ENCODE measurements at regions not wholly inside any gene's neighbourhood (a gene's known extent, or its start where the extent isn't known, plus 50 kb on each side); places are given as distances from the start of the nearest gene placed in this dataset.
A peak's percentile ranks its signal among the peaks of the same experiment; 100 is the strongest.
"Not testable (repeated sequence)": the region's sequence is repeated elsewhere in the genome, so short reads cannot be mapped to it uniquely, and the experiment has no call there.

GRCh38 chr22:11795979-11796378, 3732.0 kb upstream of the OR11H1 start:
- H3K4me1 ChIP-seq (ENCODE audit: control insufficient read depth, insufficient read depth, low read length); H3K4me3 ChIP-seq (ENCODE audit: low read length); H3K27ac ChIP-seq (ENCODE audit: low read length); DNase-seq; ATAC-seq; H3K9me3 ChIP-seq (ENCODE audit: control insufficient read depth, low read length); H3K27me3 ChIP-seq (ENCODE audit: control insufficient read depth, insufficient read depth); intact Hi-C loops (cut with DNase I): not testable (repeated sequence)
- 43% methylated on average over 2 of the region's 2 CpGs for WGBS

DNA sequence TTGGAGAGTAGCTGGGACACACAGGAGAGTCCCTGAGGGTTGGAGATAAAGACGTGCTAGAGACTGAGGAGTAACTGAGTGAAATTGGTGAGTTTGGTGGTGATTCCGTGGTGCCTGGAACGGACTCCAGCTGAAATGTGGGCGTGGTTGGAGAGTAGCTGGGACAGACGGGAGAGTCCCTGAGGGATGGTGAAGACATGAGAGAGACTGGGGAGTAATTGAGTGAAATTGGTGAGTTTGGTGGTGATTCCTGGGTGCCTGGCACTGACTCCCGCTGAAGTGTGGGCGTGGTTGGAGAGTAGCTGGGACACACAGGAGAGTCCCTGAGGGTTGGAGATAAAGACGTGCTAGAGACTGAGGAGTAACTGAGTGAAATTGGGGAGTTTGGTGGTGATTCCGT, 3712.5 kb upstream of the OR11H1 start:
- not testable (repeated sequence) for H3K27me3 ChIP-seq (ENCODE audit: control insufficient read depth, insufficient read depth)

DNA sequence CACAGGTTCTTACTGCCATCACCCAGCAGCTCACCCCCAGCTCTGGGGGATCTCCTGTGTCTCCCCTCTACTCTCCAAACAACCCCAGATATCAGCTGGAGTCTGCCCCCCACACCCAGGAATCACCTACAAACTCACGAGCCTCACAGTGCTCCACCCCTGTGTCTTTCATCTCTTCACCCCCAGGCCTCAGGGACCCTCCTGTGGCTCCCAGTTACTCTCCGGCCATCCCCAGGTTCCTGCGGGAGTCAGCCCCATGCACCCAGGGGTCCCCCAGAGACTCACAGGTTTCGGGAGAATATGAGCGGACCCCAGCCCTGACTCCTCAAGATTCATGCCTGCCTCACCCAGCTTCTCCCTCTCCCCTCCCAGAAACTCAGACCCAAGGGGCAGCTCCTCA, 3709.1 kb upstream of the OR11H1 start:
- DNase-seq, result peak in 1 of 3 donors; percentile 9
- H3K9me3 ChIP-seq (ENCODE audit: control insufficient read depth, low read length); H3K4me1 ChIP-seq (ENCODE audit: control insufficient read depth, insufficient read depth, low read length); H3K27ac ChIP-seq (ENCODE audit: low read length); ATAC-seq; intact Hi-C loops (cut with DNase I); H3K27me3 ChIP-seq (ENCODE audit: control insufficient read depth, insufficient read depth); H3K4me3 ChIP-seq (ENCODE audit: low read length): not testable (repeated sequence)
- 69% methylated on average over 5 of the region's 5 CpGs for WGBS

More for the DNA sequence above, 3712.5 kb upstream of the OR11H1 start:
- H3K4me3 ChIP-seq (ENCODE audit: low read length); DNase-seq; intact Hi-C loops (cut with DNase I); H3K4me1 ChIP-seq (ENCODE audit: control insufficient read depth, insufficient read depth, low read length); H3K27ac ChIP-seq (ENCODE audit: low read length); ATAC-seq; H3K9me3 ChIP-seq (ENCODE audit: control insufficient read depth, low read length): not testable (repeated sequence)
- WGBS, result 61% methylated on average over 5 of the region's 9 CpGs

DNA sequence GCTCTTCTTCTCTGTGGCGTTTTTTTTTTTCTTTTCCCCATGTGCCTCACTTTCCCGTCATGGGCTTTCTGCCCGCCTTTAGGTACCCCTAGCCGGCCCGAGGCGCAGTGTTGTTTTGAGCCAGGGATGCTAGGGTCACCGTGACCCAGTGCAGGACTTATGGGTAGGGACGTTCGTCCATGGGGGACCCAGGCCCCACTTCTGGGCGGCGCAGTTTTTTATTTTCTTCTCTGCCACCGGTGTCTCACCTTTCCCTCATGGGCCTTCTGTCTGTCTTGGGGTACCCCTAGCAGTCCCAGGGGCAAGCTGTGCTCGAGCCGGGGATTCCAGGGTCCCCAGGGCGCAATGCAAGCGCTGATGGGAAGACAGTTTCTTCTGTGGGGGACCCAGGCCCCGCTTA, 3705.7 kb upstream of the OR11H1 start:
- intact Hi-C loops (cut with DNase I), result not testable (repeated sequence)

GRCh38 chr22:11825009-11825408, 3703.0 kb upstream of the OR11H1 start:
- intact Hi-C loops (cut with DNase I); H3K27me3 ChIP-seq (ENCODE audit: control insufficient read depth, insufficient read depth); H3K9me3 ChIP-seq (ENCODE audit: control insufficient read depth, low read length); DNase-seq; H3K27ac ChIP-seq (ENCODE audit: low read length); H3K4me3 ChIP-seq (ENCODE audit: low read length); H3K4me1 ChIP-seq (ENCODE audit: control insufficient read depth, insufficient read depth, low read length); ATAC-seq: not testable (repeated sequence)
- WGBS, result 69% methylated on average over 18 of the region's 30 CpGs

More for the DNA sequence above, 3705.7 kb upstream of the OR11H1 start:
- 72% methylated on average over 12 of the region's 17 CpGs for WGBS
- ATAC-seq; H3K27me3 ChIP-seq (ENCODE audit: control insufficient read depth, insufficient read depth); H3K4me3 ChIP-seq (ENCODE audit: low read length); H3K4me1 ChIP-seq (ENCODE audit: control insufficient read depth, insufficient read depth, low read length); H3K9me3 ChIP-seq (ENCODE audit: control insufficient read depth, low read length); H3K27ac ChIP-seq (ENCODE audit: low read length): not testable (repeated sequence)
- peak in 1 of 3 donors; percentile 2 for DNase-seq

DNA sequence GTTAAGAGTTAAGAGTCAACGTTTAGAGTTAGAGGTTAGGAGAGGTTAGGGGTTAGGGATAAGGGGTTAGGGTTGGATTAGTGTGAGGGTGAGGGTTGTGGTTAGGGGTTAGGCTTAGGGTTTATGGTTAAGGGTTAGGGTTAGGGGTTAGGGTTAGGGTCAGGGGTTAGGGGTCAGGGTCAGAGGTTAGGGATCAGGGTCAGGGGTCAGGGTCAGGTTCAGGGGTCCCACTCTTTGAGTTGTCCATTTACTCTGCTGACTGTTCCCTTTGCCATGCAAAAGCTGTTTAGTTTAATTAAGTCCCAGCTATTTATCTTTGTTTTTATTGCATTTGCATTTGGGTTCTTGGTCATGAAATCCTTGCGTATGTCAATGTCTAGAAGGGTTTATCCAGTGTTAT, 3702.0 kb upstream of the OR11H1 start:
- DNase-seq; intact Hi-C loops (cut with DNase I); H3K27me3 ChIP-seq (ENCODE audit: control insufficient read depth, insufficient read depth); ATAC-seq; H3K4me3 ChIP-seq (ENCODE audit: low read length); H3K27ac ChIP-seq (ENCODE audit: low read length); H3K4me1 ChIP-seq (ENCODE audit: control insufficient read depth, insufficient read depth, low read length); H3K9me3 ChIP-seq (ENCODE audit: control insufficient read depth, low read length): not testable (repeated sequence)
- WGBS, result 38% methylated on average over 1 of the region's 2 CpGs

DNA sequence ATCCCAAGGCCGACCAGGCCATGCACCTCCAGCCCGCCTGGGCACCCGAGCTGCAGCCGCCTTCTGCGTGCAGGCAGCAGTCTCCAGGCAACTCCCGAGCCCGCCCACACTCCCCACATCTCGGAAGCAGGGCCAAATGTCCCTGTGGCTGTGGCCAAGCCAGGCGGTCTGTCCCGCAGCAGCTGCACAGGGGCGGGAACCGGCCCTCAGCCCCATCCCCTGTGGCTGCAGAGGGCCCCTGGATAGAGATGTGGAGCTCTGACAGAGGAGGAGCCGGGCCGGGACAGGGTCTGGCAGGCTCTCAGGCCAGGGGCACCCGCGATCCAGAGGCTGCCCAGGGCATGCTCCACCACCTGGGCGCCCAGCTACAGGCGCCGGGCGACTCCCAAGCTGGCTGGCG, 3698.6 kb upstream of the OR11H1 start:
- H3K27ac ChIP-seq (ENCODE audit: low read length); ATAC-seq; H3K9me3 ChIP-seq (ENCODE audit: control insufficient read depth, low read length); intact Hi-C loops (cut with DNase I); H3K4me1 ChIP-seq (ENCODE audit: control insufficient read depth, insufficient read depth, low read length); H3K4me3 ChIP-seq (ENCODE audit: low read length); H3K27me3 ChIP-seq (ENCODE audit: control insufficient read depth, insufficient read depth): not testable (repeated sequence)
- 60% methylated on average over 15 of the region's 21 CpGs for WGBS
- DNase-seq, result peak; percentile 16 to 76 (median 50)

Measured in right cardiac atrium (tissue), 5 donors.